Heart left ventricle (tissue), 13 donors: ENCODE measurements at regions not wholly inside any gene's neighbourhood (a gene's known extent, or its start where the extent isn't known, plus 50 kb on each side); places are given as distances from the start of the nearest gene placed in this dataset.
"Not testable (repeated sequence)": the region's sequence is repeated elsewhere in the genome, so short reads cannot be mapped to it uniquely, and the experiment has no call there.

ENCODE experiments used
- POLR2A ChIP-seq, 2 donors: fragments of 450-650 bp; IDR thresholded peaks; one replicate each; pipeline ENCODE4 v1.6.1; 2017; ENCODE audit warnings: antibody characterized with exemption in 2 of 2, mild to moderate bottlenecking in 2 of 2, moderate library complexity in 2 of 2
- TF ChIP-seq, protein P1 (sequence below), 12 donors: fragments of 200-600 bp; sonication (generic) in 4 of 12; IDR thresholded peaks; one replicate each; pipeline versions ENCODE4 v1.5.0 to v1.8.0; 2018 to 2022; ENCODE audit warnings: antibody characterized with exemption in 12 of 12, mild to moderate bottlenecking in 5 of 12
- donor health status: ischemic (EF 13 %, LVEDD 7.1; RV severe dilation, severe dysfunction).
- donor health status: DM: no; HTN: yes; CAD: no.
- donor health status: DM: no; HTN: no; CAD: no.
- donor health status: ischemic (EF 25% LVEDD 6.9; RV normal size, moderate dysfunction).
- donor health status: ischemic (EF 25% LVEDD 5.7; RV mildly dilated, moderate dysfunction).
- donor health status: ischemic (EF 35%, LVEDD 5.7; RV mildly dilated, moderate dysfunction).
- donor health status: nonischemic (EF 11% LVEDD 7.7; RV severe dilation, severe dysfunction).
- donor health status: DM: yes; HTN: yes; CAD: no.
- donor health status: PGD.
- donor health status: ischemic (EF 29% LVEDD 5.4; RV normal size, mild dysfunction).
- donor health status: nonischemic (EF 23%, LVEDD 6.1; RV moderate dilation, normal function).

DNA sequence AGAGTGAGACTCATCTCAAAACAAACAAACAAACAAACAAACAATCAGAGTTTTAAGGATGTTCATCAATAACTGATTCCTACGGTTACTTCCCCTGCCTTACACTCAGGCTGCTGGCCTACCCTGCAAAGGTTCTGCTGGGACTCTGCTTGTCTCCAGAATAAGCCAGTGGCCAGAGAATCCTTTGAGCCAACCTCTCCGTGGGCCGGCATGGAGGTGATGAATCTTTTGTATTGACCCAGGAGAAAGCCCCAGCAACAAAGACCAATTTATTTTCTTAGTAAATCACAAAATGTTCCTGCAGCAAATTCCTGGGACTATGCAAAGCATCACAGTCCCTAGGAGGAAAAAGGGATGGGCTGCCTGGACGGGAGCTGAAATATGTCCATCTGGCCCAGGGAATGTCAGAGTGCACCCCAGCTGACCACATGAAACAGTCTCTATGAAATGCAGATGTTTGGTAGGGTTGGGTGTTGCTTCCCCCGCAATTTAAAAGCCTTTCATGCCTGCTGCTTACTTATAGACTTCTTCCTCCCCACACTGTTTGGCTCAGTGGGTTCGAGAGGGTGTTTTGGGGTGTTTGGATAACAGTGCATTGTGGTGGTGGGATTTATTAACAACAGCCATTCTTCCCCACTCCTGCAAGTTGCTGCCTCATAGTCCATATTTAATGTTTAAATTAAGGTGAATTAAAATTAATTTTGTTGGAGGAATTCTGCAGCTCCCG is 185.9 kb upstream of the IRF2BP2 start:
- TF ChIP-seq, protein P1, sequence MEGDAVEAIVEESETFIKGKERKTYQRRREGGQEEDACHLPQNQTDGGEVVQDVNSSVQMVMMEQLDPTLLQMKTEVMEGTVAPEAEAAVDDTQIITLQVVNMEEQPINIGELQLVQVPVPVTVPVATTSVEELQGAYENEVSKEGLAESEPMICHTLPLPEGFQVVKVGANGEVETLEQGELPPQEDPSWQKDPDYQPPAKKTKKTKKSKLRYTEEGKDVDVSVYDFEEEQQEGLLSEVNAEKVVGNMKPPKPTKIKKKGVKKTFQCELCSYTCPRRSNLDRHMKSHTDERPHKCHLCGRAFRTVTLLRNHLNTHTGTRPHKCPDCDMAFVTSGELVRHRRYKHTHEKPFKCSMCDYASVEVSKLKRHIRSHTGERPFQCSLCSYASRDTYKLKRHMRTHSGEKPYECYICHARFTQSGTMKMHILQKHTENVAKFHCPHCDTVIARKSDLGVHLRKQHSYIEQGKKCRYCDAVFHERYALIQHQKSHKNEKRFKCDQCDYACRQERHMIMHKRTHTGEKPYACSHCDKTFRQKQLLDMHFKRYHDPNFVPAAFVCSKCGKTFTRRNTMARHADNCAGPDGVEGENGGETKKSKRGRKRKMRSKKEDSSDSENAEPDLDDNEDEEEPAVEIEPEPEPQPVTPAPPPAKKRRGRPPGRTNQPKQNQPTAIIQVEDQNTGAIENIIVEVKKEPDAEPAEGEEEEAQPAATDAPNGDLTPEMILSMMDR (IDR thresholded peaks at IDR 0.05): not testable (repeated sequence)
- TF ChIP-seq POLR2A (IDR thresholded peaks at IDR 0.05): not testable (repeated sequence)
